ENCODE measurements at regions not wholly inside any gene's neighbourhood (a gene's known extent, or its start where the extent isn't known, plus 50 kb on each side); places are given as distances from the start of the nearest gene placed in this dataset.

DNA sequence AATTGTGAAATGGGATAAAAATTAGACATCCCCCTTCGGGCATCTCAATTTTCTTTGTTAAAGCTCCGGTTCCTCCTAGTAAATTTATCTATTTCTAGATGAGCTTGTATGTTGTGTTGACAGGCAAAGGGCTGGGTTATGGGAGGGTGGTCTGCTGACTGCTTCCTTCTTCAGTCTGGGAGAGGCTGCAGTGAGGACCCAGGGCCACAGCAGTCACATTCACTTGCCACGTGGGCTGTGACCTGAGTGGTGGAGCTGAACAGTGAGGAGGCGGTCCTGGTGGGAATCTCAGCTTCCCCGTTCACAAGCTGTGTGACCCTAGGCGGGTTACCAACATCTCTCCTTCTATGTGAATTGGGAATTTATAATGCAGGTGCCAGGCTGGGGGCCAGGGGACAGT is 57.5 kb upstream of the RXRA start:
- no peak overlapping the region for H3K4me3 ChIP-seq (ENCODE audit: low read length)
- H3K4me2 ChIP-seq (ENCODE audit: low read length) = no peak overlapping the region
- no peak overlapping the region for H3K9ac ChIP-seq (ENCODE audit: low read depth, low read length)
- H3K4me1 ChIP-seq (ENCODE audit: control insufficient read depth, insufficient read depth, low read length) = no peaks in the 10 kb centered on the region
- no peaks in the 10 kb centered on the region for H3K9me3 ChIP-seq (replicated peaks; ENCODE audit: low read length)
- peaks cover 85% of the 10 kb centered on the region for H3K27me3 ChIP-seq (ENCODE audit: control insufficient read depth, insufficient read depth, low read length)
- no peaks in the 10 kb centered on the region for H3K36me3 ChIP-seq (ENCODE audit: insufficient read depth, low read length)

DNA sequence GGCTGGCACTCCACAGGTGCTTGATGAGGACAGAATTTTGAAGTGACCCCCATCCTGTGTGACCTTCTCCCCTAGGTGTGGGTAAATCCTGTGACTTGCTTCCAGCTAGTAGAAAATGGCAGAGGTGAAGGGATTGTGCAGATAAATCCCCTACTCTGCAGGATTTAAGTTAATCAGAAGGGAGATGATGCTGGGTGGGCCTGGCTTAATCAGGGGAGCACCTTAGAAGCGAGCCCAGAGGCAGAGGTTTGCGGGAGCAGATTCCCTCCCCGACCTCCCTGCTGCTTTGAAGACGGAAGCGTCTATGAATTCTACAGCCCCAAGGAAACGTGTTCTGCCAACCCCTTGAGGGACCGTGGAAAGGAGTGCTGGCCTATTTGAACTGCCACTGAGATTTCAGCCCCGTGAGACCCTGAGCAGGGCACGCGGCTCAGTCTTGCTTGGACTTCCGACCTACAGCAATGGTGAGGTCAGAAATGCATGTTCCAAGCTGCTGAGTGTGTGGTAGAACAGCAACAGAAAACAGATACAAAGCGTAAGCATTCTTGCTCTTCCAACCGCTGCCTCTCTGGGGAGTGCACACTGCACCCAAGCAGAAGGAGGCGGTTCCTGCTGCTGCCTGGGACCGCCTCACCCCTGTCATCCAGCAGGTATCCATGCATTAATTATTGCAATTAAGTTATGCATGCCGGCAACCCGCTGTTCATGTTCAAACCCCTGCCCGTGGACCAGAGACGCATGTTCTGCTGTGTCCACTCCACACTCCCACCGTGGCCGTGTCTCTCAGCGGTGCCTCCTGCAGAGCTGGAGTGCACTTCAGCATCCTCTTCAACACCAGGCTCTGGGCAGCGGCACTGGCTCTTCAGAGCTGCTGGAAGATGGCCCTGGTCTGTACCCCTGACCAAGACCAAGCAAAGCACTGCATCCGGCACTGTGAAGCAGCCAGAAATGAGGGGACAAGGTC is 54.6 kb upstream of the RXRA start:
- Histone ChIP-seq H3K36me3 (ENCODE audit: insufficient read depth, low read length) (no peaks in the 10 kb centered on the region), H3K9me3 (replicated peaks; ENCODE audit: low read length) (no peaks in the 10 kb centered on the region), H3K9ac (ENCODE audit: low read depth, low read length) (no peak overlapping the region), H3K4me3 (ENCODE audit: low read length) (no peak overlapping the region), H3K27me3 (ENCODE audit: control insufficient read depth, insufficient read depth, low read length) (peaks cover 87% of the 10 kb centered on the region), H3K4me1 (ENCODE audit: control insufficient read depth, insufficient read depth, low read length) (no peaks in the 10 kb centered on the region), H3K4me2 (ENCODE audit: low read length) (no peak overlapping the region)

- Histone ChIP-seq H3K36me3 (ENCODE audit: insufficient read depth, low read length) (no peaks in the 10 kb centered on the region), H3K27me3 (ENCODE audit: control insufficient read depth, insufficient read depth, low read length) (peaks cover 85% of the 10 kb centered on the region), H3K9ac (ENCODE audit: low read depth, low read length) (no peak overlapping the region), H3K4me1 (ENCODE audit: control insufficient read depth, insufficient read depth, low read length) (no peaks in the 10 kb centered on the region), H3K4me2 (ENCODE audit: low read length) (no peak overlapping the region), H3K4me3 (ENCODE audit: low read length) (no peak overlapping the region), H3K9me3 (replicated peaks; ENCODE audit: low read length) (no peaks in the 10 kb centered on the region)
Observed at GRCh38 chr9:134272302-134273023, 53.8 kb upstream of the RXRA start.

- Histone ChIP-seq H3K9ac (ENCODE audit: low read depth, low read length) (no peak overlapping the region), H3K27me3 (ENCODE audit: control insufficient read depth, insufficient read depth, low read length) (peaks cover 75% of the 10 kb centered on the region), H3K4me2 (ENCODE audit: low read length) (no peak overlapping the region), H3K4me1 (ENCODE audit: control insufficient read depth, insufficient read depth, low read length) (no peaks in the 10 kb centered on the region), H3K4me3 (ENCODE audit: low read length) (no peak overlapping the region), H3K9me3 (replicated peaks; ENCODE audit: low read length) (no peaks in the 10 kb centered on the region), H3K36me3 (ENCODE audit: insufficient read depth, low read length) (no peaks in the 10 kb centered on the region)
Observed at GRCh38 chr9:134273647-134274046, 52.6 kb upstream of the RXRA start.

DNA sequence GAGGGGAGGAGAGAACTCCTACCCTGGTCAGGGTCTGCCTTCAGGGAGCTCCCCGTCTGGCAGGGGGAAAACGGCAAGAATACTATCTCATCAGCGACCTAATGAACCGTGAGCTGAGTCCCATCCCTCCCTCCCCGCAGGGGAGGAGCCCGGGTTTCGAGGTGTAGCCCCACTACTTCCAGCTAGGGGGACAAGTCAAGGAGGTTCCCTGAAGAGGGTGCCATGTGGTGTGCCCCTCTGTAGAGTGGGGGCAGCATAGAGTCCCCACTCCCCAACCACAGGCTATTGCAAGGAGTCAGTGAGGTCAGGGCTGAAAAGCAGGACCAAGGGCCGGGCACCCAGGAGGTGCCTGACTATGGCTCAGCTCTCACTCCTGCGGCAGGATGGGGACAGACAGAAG is 50.9 kb upstream of the RXRA start:
- no peak overlapping the region for H3K9ac ChIP-seq (ENCODE audit: low read depth, low read length)
- peaks cover 60% of the 10 kb centered on the region for H3K27me3 ChIP-seq (ENCODE audit: control insufficient read depth, insufficient read depth, low read length)
- no peaks in the 10 kb centered on the region for H3K9me3 ChIP-seq (replicated peaks; ENCODE audit: low read length)
- H3K4me3 ChIP-seq (ENCODE audit: low read length) = no peak overlapping the region
- H3K4me2 ChIP-seq (ENCODE audit: low read length) = no peak overlapping the region
- H3K4me1 ChIP-seq (ENCODE audit: control insufficient read depth, insufficient read depth, low read length) = no peaks in the 10 kb centered on the region
- H3K36me3 ChIP-seq (ENCODE audit: insufficient read depth, low read length) = no peaks in the 10 kb centered on the region

DNA sequence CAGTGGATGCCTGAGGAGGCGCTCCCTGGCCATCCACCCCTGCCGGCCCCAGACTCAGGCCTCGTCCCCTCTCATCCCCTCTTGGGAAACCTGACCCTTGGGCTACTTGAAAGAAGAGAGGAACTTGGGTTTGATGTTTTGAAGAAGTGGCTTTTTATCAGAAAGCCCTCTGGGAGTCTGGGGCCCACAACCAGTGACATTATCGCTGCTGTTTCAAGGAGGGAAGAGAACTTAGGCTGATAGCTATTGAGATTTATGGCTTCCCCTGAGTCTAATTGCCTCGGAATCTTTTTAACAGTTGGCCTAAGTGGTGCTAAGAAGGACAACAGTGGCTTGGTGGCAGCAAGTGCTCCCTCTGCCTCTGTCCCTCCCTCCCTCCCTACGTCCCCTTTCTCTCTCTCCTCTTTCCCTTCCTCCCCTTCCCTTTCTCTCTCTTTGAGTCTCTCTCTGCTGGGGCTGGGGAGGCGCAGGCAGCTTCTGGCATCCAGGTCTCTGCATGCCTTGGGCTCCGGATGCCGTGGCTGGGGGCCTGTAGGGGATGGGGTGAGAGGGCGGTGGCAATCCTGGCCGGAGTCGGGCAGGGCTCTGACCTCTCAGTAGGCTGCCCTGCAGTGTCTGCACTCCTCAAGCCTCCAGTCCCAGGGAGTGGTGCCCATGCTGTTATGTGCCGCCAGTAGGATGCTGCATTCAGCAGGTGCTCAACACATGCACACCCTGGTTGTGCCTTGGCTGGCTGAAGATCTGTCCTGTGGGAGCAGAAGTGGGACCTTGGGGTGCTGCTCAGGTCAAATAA is 49.6 kb upstream of the RXRA start:
- H3K27me3 ChIP-seq (ENCODE audit: control insufficient read depth, insufficient read depth, low read length) = peaks cover 54% of the 10 kb centered on the region
- H3K4me1 ChIP-seq (ENCODE audit: control insufficient read depth, insufficient read depth, low read length) = no peaks in the 10 kb centered on the region
- H3K4me3 ChIP-seq (ENCODE audit: low read length) = no peak overlapping the region
- no peak overlapping the region for H3K9ac ChIP-seq (ENCODE audit: low read depth, low read length)
- H3K36me3 ChIP-seq (ENCODE audit: insufficient read depth, low read length) = no peaks in the 10 kb centered on the region
- H3K4me2 ChIP-seq (ENCODE audit: low read length) = no peak overlapping the region
- no peaks in the 10 kb centered on the region for H3K9me3 ChIP-seq (replicated peaks; ENCODE audit: low read length)
